GM12875 (cell line): ENCODE measurements at regions not wholly inside any gene's neighbourhood (a gene's known extent, or its start where the extent isn't known, plus 50 kb on each side); places are given as distances from the start of the nearest gene placed in this dataset.
"Not testable (repeated sequence)": the region's sequence is repeated elsewhere in the genome, so short reads cannot be mapped to it uniquely, and the experiment has no call there.

Experiments
- H3K4me3 ChIP-seq: one replicate; pipeline ENCODE4 v1.5.1; 2011; ENCODE audit warnings: low read depth, low read length, control low read depth
- TF ChIP-seq, protein P1 (sequence below): IDR thresholded peaks from 2 replicates; pipeline ENCODE4 v1.5.1; 2011; ENCODE audit warnings: low read depth, mild to moderate bottlenecking, control low read depth, inconsistent platforms, low read length, moderate library complexity, borderline replicate concordance; ENCODE audit not compliant: insufficient read depth

DNA sequence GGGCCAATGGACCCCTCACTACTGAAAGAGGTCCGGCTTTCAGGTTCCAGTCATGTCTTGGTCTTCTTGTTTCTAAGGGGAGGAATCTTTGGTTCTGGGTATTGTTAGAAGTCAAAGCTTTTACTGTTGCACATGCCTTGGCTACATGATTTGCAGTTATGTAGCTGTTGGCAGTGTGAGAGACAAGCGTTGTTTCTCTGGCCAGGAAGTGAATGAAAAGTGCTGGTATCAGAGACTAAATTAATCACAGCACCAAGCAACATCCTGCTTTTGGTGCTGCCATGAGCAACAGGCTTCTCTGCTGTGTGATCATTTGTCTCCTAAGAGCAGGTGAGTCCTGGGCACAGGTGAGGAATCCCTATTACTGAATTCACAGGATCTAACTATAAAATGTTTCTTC, 100.1 kb upstream of the PRSS3 start:
- no peak overlapping the region for H3K4me3 ChIP-seq
- TF ChIP-seq, protein P1, sequence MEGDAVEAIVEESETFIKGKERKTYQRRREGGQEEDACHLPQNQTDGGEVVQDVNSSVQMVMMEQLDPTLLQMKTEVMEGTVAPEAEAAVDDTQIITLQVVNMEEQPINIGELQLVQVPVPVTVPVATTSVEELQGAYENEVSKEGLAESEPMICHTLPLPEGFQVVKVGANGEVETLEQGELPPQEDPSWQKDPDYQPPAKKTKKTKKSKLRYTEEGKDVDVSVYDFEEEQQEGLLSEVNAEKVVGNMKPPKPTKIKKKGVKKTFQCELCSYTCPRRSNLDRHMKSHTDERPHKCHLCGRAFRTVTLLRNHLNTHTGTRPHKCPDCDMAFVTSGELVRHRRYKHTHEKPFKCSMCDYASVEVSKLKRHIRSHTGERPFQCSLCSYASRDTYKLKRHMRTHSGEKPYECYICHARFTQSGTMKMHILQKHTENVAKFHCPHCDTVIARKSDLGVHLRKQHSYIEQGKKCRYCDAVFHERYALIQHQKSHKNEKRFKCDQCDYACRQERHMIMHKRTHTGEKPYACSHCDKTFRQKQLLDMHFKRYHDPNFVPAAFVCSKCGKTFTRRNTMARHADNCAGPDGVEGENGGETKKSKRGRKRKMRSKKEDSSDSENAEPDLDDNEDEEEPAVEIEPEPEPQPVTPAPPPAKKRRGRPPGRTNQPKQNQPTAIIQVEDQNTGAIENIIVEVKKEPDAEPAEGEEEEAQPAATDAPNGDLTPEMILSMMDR: no peak

DNA sequence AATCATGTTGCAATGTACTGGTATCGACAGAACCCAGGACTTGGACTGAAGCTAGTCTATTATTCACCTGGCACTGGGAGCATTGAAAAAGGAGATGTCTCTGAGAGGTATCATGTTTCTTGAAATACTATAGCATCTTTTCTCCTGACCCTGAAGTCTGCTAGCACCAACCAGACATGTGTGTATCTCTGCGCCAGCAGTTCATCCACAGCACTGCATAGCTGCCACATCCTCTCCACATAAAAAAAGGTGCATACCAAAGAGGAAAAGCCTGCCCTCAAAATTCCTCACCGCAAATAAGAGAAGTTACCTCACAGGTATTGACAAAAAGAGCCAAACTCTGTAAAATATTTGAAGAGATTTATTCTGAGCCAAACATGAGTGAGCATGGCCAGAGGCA, 99.5 kb upstream of the PRSS3 start:
- no peak overlapping the region for H3K4me3 ChIP-seq
- TF ChIP-seq, protein P1: no peak

DNA sequence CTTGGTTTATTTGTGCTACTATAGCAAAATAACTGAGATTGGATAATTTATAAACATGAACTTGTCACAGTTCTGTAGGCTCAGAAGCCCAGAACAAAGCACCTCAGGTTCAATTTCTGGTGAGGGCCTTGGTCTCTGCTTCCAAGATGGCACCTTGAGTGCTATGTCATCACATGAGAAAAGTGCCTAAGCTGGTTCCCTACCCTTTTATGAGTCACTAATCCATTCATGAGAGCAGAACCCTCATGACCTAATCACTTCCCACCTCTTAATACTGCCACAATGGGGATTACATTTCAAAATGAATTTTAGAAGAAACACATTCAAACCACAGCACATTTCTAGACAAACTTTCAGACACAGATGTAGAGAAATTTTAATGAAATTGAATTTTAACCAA, 98.2 kb upstream of the PRSS3 start:
- TF ChIP-seq, protein P1: no peak
- no peak overlapping the region for H3K4me3 ChIP-seq

DNA sequence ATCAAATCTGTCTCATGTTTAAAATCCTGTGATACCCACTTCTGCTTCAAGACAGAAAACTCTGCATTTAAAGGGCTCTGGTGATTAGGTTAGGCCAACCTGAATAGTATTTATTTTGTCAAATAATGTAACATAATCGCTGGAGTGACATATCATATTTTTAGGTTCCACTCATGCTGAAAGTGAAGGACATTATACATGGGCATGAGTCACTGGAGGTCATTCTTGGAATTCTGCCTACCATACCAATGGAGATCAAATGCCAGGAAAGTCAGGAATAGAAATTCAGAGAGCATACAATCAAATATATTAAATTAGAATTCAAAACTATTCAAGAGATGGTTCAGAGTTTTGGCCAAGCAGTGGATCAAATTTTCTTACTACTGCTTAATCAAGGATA, 97.1 kb upstream of the PRSS3 start:
- TF ChIP-seq, protein P1: no peak
- no peak overlapping the region for H3K4me3 ChIP-seq

DNA sequence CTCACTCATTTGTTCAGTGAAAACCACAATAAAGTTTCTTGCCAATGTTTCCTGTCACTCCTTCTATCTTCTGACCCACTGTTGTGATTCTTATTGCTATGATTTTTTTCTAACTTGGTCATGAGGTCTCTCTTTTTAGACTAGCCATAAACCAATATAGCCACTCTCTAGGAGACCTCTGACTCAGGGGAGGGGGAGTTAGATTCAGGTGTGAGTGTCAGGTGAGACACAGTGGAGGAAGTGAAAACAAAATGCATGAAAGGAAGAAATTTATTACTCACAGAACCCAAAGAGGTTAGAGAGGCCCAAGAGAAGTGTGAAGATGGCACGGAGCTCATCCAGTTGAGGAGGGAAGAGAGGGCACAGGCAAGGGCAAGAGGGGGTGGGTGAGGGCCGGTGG, 94.4 kb upstream of the PRSS3 start:
- not testable (repeated sequence) for H3K4me3 ChIP-seq

DNA sequence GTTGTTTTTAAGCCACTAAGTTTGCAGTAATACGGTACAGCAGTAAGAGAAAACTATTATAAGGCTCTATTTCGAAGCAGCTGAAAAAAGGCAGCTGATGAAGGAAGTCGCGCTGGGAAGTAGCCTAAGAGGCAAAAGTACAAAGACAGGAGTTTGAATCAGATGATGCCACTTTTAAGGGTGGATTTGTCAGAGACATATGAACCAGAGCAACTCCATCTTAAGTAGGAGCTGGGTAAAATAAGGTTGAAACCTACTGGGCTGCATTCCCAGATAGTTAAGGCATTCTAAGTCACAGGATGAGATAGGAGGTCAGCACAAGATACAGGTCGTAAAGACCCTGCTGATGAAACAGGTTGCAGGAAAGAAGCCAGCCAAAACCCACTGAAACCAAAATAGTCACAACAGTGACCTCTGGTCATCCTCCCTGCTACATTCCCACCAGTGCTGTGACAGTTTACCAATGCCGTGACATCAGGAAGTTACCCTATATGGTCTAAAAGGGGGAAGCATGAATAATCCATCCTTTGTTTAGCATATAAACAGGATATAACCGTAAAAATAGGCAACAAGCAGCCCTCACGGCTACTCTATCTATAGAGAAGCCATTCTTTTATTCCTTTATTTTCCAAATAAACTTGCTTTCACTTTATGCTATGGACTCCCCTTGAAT, 91.8 kb upstream of the PRSS3 start:
- TF ChIP-seq, protein P1: no peak
- no peak overlapping the region for H3K4me3 ChIP-seq

DNA sequence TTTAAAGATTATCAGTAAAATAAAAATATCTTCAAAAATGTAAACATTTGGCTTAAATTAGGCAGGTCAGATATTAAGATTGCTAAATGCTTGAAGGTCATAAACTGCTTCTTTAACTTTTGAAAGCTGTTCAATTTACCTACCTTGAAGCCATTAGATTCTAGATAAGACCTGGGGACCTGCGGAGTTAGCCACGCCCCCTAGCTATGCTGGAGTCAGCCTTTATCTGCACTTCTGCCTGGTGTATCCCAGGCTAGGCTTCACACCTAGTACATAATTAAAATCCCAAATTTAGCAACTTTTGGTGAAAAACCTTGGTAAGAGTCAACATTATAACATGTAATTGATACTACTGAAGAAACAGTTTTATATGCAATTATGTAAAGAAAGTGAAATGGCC, 89.9 kb upstream of the PRSS3 start:
- H3K4me3 ChIP-seq: not testable (repeated sequence)

DNA sequence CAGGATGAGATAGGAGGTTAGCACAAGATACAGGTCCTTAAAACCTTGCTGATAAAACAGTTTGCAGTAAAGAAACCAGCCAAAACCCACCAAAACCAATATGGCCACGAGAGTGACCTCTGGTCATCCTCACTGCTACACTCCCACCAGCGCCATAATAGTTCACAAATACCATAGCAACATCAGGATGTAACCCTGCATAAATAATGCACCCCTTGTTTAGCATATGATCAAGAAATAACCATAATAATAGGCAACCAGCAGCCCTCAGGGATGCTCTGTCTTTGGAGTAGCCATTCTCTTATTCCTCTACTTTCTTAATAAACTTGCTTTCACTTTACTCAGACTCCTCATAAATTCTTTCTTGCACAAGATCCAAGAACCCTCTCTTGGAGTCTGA, 86.9 kb upstream of the PRSS3 start:
- TF ChIP-seq, protein P1: no peak
- H3K4me3 ChIP-seq: no peak overlapping the region
